MM.1S (cell line): ENCODE measurements at regions not wholly inside any gene's neighbourhood (a gene's known extent, or its start where the extent isn't known, plus 50 kb on each side); places are given as distances from the start of the nearest gene placed in this dataset.

ENCODE experiments used
- DNase-seq: peaks from one replicate; pipeline ENCODE4 v3.0.0-alpha.2; 2015
- H2AFZ ChIP-seq: fragments of 300-600 bp; sonication (generic); 2 replicates; pipeline ENCODE4 v1.6.0; 2016; ENCODE audit warnings: antibody characterized with exemption, low read length
- H3F3A ChIP-seq: fragments of 300-600 bp; sonication (generic); 2 replicates; pipeline ENCODE4 v1.6.1; 2016; ENCODE audit warnings: mild to moderate bottlenecking, antibody characterized with exemption, low read length, moderate library complexity, mixed read lengths; ENCODE audit not compliant: insufficient read depth
- H3K27ac ChIP-seq: fragments of 300-600 bp; sonication (generic); 2 replicates; pipeline ENCODE4 v1.5.1; 2016; ENCODE audit warnings: mild to moderate bottlenecking, low read length
- H3K27me3 ChIP-seq: fragments of 300-600 bp; sonication (generic); replicated peaks from 2 replicates; pipeline ENCODE4 v1.6.0; 2016; ENCODE audit warnings: low read length; ENCODE audit not compliant: insufficient read depth
- H3K36me3 ChIP-seq: fragments of 300-600 bp; sonication (generic); replicated peaks from 2 replicates; pipeline ENCODE4 v1.6.1; 2016; ENCODE audit warnings: mild to moderate bottlenecking, low read length, mixed read lengths; ENCODE audit not compliant: insufficient read depth
- H3K4me1 ChIP-seq: fragments of 300-600 bp; sonication (generic); 2 replicates; pipeline ENCODE4 v1.6.1; 2016; ENCODE audit warnings: low read length, mixed read lengths
- H3K4me2 ChIP-seq: fragments of 300-600 bp; sonication (generic); 2 replicates; pipeline ENCODE4 v1.6.0; 2016; ENCODE audit warnings: low read depth, low read length
- H3K4me3 ChIP-seq: fragments of 300-600 bp; sonication (generic); 2 replicates; pipeline ENCODE4 v1.5.1; 2016; ENCODE audit warnings: low read length, mixed read lengths
- H3K79me2 ChIP-seq: fragments of 300-600 bp; sonication (generic); 2 replicates; pipeline ENCODE4 v1.6.1; 2016; ENCODE audit warnings: mixed run types, low read length, mixed read lengths
- H3K9ac ChIP-seq: fragments of 300-600 bp; sonication (generic); 2 replicates; pipeline ENCODE4 v1.6.1; 2016; ENCODE audit warnings: low read length, mixed read lengths
- H3K9me2 ChIP-seq: fragments of 300-600 bp; sonication (generic); replicated peaks from 2 replicates; pipeline ENCODE4 v1.6.1; 2016; ENCODE audit warnings: mild to moderate bottlenecking, low read length, mixed read lengths; ENCODE audit not compliant: insufficient read depth
- H3K9me3 ChIP-seq: fragments of 300-600 bp; sonication (generic); replicated peaks from 2 replicates; pipeline ENCODE4 v1.6.1; 2016; ENCODE audit warnings: mild to moderate bottlenecking, low read length, mixed read lengths; ENCODE audit not compliant: insufficient read depth
- H4K20me1 ChIP-seq: fragments of 300-600 bp; sonication (generic); 2 replicates; pipeline ENCODE4 v1.6.1; 2016; ENCODE audit warnings: mild to moderate bottlenecking, low read length, moderate library complexity, mixed read lengths; ENCODE audit not compliant: insufficient read depth
- CTCF ChIP-seq: fragments of 300-600 bp; sonication (generic); IDR thresholded peaks from 2 replicates; pipeline ENCODE4 v1.5.1; 2016; ENCODE audit warnings: antibody characterized with exemption, low read length, mixed read lengths
- EZH2 ChIP-seq: fragments of 300-600 bp; sonication (generic); optimal IDR thresholded peaks from 2 replicates; pipeline ENCODE3; 2017; ENCODE audit warnings: low read depth, mild to moderate bottlenecking, antibody characterized with exemption, low read length, mixed read lengths
- EZH2phosphoT487 ChIP-seq: fragments of 300-600 bp; sonication (generic); IDR thresholded peaks from 2 replicates; pipeline ENCODE4 v1.6.1; 2018; ENCODE audit warnings: antibody characterized with exemption, low read length

- Histone ChIP-seq H2AFZ (no peak overlapping the region), H3K27me3 (no peaks in the 10 kb centered on the region), H4K20me1 (no peaks in the 10 kb centered on the region), H3K9me2 (no peaks in the 10 kb centered on the region), H3K9ac (no peak overlapping the region), H3K79me2 (no peaks in the 10 kb centered on the region), H3K9me3 (no peaks in the 10 kb centered on the region), H3K4me3 (no peak overlapping the region), H3K27ac (no peak overlapping the region), H3K36me3 (no peaks in the 10 kb centered on the region), H3F3A (no peaks in the 10 kb centered on the region), H3K4me1 (no peaks in the 10 kb centered on the region), H3K4me2 (no peak overlapping the region)
- TF ChIP-seq CTCF (no peak), EZH2 (no peak), EZH2phosphoT487 (no peak)
- DNase-seq: no peak
Observed at GRCh38 chr7:28246921-28247461, 66.4 kb upstream of the JAZF1 start.

GRCh38 chr7:28258240-28258639, 77.6 kb upstream of the JAZF1 start:
- Histone ChIP-seq H3K27ac (no peak overlapping the region), H2AFZ (no peak overlapping the region), H3K4me1 (no peaks in the 10 kb centered on the region), H3K9me2 (no peaks in the 10 kb centered on the region), H3K27me3 (no peaks in the 10 kb centered on the region), H3K4me3 (no peak overlapping the region), H3K9me3 (no peaks in the 10 kb centered on the region), H4K20me1 (no peaks in the 10 kb centered on the region), H3K9ac (no peak overlapping the region), H3F3A (no peaks in the 10 kb centered on the region), H3K79me2 (no peaks in the 10 kb centered on the region), H3K4me2 (no peak overlapping the region), H3K36me3 (no peaks in the 10 kb centered on the region)
- no peak for DNase-seq
- TF ChIP-seq EZH2phosphoT487 (no peak), CTCF (no peak), EZH2 (no peak)

GRCh38 chr7:28260969-28261368, 80.4 kb upstream of the JAZF1 start:
- Histone ChIP-seq H3K9me3 (no peaks in the 10 kb centered on the region), H3K4me1 (no peaks in the 10 kb centered on the region), H3K36me3 (no peaks in the 10 kb centered on the region), H3K9ac (no peak overlapping the region), H3K27ac (no peak overlapping the region), H3K4me2 (no peak overlapping the region), H2AFZ (no peak overlapping the region), H3F3A (no peaks in the 10 kb centered on the region), H4K20me1 (no peaks in the 10 kb centered on the region), H3K4me3 (no peak overlapping the region), H3K27me3 (no peaks in the 10 kb centered on the region), H3K79me2 (no peaks in the 10 kb centered on the region), H3K9me2 (no peaks in the 10 kb centered on the region)
- TF ChIP-seq EZH2 (no peak), EZH2phosphoT487 (no peak), CTCF (no peak)
- no peak for DNase-seq
